ENCODE measurements at regions not wholly inside any gene's neighbourhood (a gene's known extent, or its start where the extent isn't known, plus 50 kb on each side); places are given as distances from the start of the nearest gene placed in this dataset.
A peak's percentile ranks its signal among the peaks of the same experiment; 100 is the strongest.
"Not testable (repeated sequence)": the region's sequence is repeated elsewhere in the genome, so short reads cannot be mapped to it uniquely, and the experiment has no call there.

DNA sequence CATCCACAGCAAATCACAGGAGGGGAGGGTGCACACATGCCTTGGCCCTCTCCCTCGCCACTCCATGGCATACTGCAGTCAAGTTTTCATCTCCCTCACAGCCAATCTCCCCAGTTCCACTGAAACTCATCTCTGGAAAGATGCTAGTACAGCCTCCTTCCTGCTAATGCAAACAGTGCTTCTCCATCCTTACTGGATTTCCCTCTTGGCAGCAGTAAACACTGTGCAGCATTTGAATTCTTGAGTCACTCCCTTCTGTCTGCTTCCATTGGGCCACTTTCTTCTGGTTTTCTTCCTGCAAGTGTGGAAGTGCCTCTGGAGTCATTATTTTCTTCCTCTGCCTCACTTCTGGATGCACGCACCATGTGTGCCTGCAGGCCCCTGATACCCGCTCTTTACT, 460.3 kb downstream of the QKI start:
- no peak for DNase-seq (ENCODE audit: low spot score)

GRCh38 chr6:163872335-163872734, 457.8 kb downstream of the QKI start:
- DNase-seq (ENCODE audit: low spot score): no peak

GRCh38 chr6:163871616-163872015, 457.1 kb downstream of the QKI start:
- DNase-seq (ENCODE audit: low spot score): no peak

- DNase-seq (ENCODE audit: low spot score): no peak
Measured at GRCh38 chr6:163867518-163868292, 453.2 kb downstream of the QKI start.

GRCh38 chr6:163866192-163866591, 451.7 kb downstream of the QKI start:
- no peak for DNase-seq (ENCODE audit: low spot score)

- no peak for DNase-seq (ENCODE audit: low spot score)
Measured at GRCh38 chr6:163863565-163863964, 449.0 kb downstream of the QKI start.

GRCh38 chr6:163862701-163863100, 448.2 kb downstream of the QKI start:
- no peak for DNase-seq (ENCODE audit: low spot score)

DNA sequence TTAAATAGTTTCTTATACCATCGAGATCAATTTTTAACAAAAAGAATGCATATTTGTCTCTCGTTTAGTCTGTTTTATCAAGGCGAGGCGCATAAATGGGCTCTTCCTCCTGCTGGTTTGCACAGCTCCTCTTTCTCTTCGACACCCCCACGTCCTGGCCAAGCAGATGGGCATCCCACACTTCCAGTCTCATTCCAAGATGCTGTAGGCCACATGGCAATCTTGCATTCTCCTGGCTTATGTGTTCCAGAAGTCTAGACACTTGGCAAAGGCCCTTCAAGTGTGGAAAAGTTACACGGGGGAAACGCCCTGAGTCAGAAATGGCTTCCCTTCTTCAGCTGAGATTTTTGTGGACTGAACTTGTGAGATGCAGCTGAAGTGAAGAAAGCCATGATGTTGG, 447.1 kb downstream of the QKI start:
- no peak for DNase-seq (ENCODE audit: low spot score)

DNA sequence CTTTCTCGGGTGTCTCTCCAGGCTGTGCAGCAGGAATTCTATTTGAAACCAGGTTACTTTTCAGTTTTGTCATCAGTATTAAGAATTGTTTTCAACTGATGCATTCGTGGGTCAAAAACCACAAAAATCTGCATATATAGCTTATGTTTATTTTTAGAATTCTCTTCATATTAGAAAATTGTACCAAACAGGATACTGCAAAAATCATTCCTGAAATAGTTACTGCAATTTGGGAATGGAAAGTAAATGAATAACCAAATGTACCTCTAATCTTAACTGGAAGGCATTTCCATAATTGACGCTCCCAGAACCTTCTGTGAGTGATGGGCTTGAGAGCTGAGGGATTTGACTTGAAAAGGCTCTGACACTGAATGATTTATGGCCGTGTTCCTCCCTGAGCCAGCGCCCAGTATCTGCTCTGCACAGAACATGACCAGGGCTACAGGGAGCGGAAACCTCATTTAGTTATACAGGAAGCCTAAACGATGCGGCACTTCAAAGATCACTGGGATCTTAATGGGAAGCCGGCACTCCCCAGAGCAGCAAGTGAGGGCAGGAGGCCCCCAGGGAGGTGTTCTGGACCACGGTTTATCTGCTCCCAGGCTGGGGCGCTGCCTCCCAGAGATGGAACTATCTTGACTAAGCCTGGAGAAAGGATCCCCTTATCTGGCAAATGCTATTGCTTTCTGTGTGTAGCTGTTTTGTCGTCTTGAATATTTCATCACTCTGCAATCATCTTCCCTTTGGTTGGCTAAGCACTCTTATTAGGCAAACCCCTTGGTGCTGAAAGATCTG, 446.0 kb downstream of the QKI start:
- DNase-seq (ENCODE audit: low spot score): no peak

DNA sequence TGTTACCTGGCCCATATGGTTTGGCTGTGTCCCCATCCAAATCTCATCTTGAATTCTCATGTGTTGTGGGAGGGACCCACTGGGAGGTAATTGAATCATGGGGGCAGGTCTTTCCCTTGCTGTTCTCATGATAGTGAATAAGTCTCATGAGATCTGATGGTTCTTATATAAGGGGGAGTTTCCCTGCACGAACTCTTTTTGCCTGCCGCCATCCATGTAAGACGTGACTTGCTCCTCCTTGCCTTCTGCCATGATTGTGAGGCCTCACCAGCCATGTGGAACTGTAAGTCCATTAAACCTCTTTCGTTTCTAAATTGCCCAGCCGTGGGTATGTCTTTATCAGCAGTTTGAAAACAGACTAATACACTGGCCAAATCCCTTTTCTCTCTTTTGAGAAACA, 444.4 kb downstream of the QKI start:
- DNase-seq (ENCODE audit: low spot score): not testable (repeated sequence)

DNA sequence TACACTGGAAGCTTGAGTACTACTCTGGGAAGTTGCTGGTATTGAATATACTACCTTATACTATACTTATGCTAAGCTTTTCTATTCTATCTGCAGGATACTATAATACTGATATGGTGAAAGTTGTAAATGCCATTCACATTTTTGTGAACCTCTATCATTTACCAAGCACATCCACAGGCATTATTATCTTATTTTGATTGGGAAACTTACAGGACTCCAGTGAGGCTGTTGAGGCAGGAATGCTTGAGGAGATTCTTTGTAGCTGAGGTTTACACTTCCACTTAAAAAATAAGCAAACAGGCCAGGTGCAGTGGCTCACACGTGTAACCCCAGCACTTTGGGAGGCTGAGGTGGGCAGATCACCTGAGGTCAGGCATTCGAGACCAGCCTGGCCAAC, 442.9 kb downstream of the QKI start:
- DNase-seq (ENCODE audit: low spot score): no peak

DNA sequence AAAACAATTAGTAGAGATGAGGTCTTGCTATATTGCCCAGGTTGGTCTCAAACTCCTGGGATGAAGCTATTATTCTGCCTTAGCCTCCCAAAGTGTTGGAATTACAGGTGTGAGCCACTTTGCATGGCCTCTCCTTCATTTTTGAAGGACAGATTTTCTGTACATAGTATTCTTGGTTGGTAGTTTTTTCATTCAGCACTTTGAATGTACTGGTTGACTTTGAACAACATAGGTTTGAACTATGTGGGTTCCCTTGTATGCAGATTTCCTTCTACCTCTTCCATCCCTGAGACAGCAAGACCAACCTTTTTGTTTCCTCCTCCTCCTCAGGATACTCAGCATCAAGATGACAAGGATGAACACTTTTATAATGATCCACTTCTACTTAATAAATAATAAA, 436.4 kb downstream of the QKI start:
- DNase-seq (ENCODE audit: low spot score): no peak

DNA sequence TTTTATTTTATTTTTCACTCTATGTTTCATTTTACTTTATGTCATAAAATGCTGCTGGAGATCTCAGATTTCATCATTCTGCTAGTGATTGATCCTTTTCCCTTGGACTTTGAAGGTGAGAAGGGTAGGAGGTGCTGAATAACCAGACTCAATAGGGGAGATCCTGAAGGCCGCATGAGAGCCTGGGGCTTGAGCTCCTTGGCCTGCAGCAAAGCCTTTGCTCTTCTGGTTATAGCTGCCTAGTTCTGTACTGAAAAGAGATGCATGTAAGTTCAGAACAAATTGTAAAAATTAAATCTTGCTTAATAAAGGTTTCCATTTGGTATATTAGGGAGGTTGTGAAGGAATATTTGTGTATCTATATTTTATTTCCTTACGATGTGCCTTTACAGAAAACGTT, 430.2 kb downstream of the QKI start:
- no peak for DNase-seq (ENCODE audit: low spot score)

- no peak for DNase-seq (ENCODE audit: low spot score)
Measured at GRCh38 chr6:163844357-163844756, 429.8 kb downstream of the QKI start.

DNA sequence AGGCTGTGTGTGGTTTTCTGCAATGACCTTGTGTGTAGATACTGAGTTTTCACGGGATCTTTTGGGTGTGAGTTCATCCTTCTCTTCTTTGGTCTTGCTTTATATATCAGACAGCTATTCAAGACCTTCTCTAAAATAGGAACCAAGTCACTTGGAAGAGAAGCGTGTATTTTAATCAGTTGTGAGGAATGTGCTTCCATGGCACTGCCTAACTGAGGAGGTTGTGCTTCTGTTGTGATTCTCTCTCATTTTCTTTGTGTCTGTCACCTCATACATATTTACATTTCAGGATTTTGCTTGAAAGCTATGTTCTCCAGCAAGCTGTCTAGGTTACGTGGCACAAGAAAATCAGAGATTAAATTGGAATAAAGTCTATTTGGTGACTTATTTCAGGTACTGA, 428.7 kb downstream of the QKI start:
- DNase-seq (ENCODE audit: low spot score): no peak

- no peak for DNase-seq (ENCODE audit: low spot score)
Measured at GRCh38 chr6:163842467-163842866, 427.9 kb downstream of the QKI start.

DNA sequence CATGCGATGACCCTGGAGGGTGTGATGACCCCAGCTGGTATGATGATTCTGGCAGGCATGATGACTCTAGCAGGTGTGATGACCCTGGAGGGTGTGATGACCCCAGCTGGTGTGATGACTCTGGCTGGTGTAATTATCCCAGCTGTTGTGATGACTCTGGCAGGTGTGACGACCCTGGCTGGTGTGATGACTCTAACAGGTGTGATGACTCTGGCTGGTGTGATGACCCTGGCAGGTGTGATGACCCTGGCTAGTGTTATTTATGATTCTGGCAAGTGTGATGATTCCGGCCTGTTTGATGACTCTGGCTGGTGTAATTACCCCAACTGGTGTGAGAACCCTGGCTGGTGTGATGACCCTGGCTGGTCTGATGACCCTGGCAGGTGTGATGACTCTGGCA, 427.2 kb downstream of the QKI start:
- DNase-seq (ENCODE audit: low spot score): no peak

- no peak for DNase-seq (ENCODE audit: low spot score)
Measured at GRCh38 chr6:163841326-163841725, 426.8 kb downstream of the QKI start.

DNA sequence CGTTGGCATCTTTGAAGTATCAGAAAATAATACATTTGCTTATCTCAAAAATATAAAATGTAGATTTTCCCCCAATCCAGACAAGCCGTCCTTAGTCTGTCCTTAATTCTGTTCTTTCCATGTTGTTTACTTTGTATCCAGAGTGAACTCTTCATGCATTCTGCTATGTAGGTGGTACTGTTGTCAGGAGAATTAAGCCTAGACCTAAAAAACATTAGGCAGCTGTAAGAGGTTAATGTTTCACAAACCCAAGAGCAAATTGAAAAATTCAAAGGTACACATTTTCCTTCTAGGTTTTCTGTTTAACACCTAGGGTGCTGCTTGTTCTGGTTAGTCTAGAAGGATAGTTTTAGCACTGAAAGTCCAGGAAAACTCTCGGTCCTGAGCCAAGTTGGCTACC, 426.4 kb downstream of the QKI start:
- no peak for DNase-seq (ENCODE audit: low spot score)

- no peak for DNase-seq (ENCODE audit: low spot score)
Measured at GRCh38 chr6:163839296-163839695, 424.8 kb downstream of the QKI start.

DNA sequence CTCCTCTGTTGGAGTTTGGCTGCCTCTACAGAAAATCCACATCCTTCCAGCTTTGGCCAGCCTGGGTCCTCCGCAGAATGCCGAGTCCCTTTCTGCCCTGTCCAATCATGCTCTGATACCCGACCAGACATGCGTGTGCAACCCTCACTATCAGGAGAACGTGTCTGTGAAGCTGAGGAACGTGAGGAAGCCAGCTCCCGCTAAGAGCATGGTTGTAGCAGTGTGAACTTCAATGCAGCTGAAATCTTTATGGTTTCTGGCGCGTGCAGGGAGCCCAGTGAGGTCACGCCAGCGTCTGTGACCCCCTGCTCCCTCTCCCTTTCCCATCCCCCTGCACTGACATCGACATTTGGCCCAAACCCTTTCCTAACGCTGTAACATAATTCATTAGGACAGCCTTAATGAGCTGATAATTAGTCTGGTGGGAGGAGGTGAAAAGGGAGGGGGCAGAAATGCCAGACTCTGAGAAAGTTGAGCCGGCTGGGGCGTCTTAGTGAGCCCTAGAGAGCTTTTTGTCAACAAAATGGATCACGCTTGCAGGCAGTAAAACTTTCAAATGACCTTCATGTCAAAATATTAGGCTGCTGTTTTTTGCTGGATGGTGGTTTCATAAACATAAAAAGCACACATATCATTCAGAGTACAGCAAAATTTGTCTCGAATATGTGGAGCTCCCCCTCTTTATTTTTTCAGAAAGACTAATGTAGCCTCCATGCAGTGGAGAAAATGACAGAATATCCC, 423.3 kb downstream of the QKI start:
- DNase-seq (ENCODE audit: low spot score): no peak

DNA sequence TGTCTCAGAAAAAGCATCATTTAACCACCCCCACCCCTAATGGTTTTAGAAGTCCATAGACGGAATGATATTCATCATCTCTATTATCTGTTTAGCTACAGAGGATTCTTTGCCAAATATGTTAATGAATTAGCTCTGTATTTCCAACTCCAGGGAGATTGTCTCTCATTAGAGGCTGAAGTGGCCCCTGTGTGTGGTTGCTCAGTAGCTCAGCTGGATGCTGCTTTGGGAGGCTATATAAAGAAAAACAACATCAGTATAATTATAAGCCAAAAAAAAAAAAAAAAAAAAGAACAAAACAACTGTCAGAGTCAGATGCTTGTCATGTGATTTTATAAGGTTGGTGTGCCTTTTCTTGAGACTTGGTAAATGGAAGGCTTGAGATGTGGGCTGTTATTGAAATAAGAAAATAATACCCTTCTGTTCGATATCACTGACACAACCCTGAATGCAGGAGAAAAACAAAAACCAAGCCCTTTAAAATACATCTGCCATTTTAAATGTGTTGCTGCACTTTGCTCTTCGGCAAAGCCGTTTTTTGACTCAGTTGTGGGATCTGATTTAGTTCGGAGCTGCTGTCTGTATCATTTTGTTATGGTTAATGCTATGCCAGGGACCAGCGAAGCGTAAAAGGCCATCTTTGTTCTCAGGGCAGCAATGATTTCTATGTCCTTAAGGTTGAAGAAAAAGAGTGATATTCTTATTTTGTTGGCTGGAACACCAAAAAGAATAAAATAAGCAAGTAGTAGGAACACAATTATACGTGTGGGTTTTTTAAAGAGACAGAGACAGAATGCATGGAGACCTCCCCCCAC, 422.6 kb downstream of the QKI start:
- peak; percentile 24 for DNase-seq (ENCODE audit: low spot score)

Measured in putamen (tissue), 1 donor.